ENCODE measurements at regions not wholly inside any gene's neighbourhood (a gene's known extent, or its start where the extent isn't known, plus 50 kb on each side); places are given as distances from the start of the nearest gene placed in this dataset.
A peak's percentile ranks its signal among the peaks of the same experiment; 100 is the strongest.

DNA sequence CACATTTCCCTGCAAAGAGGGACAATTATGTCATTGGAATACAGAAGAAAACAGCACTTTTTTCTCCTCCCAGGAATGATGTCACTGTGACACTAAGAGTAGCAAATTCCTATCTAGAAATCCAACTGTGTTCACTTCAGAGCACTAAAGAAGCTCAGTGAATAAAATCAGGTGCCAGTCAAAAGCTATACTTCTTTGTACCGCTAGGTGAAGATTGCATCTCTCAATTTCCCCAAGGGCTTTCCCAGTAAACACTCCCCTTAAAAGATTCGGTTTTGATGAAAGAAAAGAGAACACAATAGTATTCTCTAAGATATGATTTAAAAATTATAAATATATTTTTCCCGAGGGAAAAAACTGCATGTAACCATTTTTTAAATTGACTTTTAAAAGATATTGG lies 104.7 kb upstream of the MID1 start:
- Histone ChIP-seq H3K4me2 (ENCODE audit: low read depth, low read length) (no peak overlapping the region), H3K9me2 (replicated peaks; ENCODE audit: insufficient read depth, low read length) (no peaks in the 10 kb centered on the region), H3F3A (ENCODE audit: insufficient read depth, low read length) (no peaks in the 10 kb centered on the region), H3K79me2 (ENCODE audit: low read length) (no peaks in the 10 kb centered on the region), H3K9me3 (replicated peaks; ENCODE audit: insufficient read depth, low read length) (no peaks in the 10 kb centered on the region), H4K20me1 (ENCODE audit: insufficient read depth, low read length) (no peaks in the 10 kb centered on the region), H3K9ac (ENCODE audit: low read length) (no peak overlapping the region), H3K27me3 (replicated peaks; ENCODE audit: insufficient read depth, low read length) (no peaks in the 10 kb centered on the region), H3K4me3 (ENCODE audit: low read length) (no peak overlapping the region), H3K27ac (ENCODE audit: low read length) (no peak overlapping the region), H2AFZ (ENCODE audit: low read length) (no peak overlapping the region), H3K36me3 (replicated peaks; ENCODE audit: insufficient read depth, low read length) (no peaks in the 10 kb centered on the region), H3K4me1 (ENCODE audit: low read length) (0 out of 2 replicates have a peak, but pooled peaks cover 3% of the 10 kb centered on the region)
- DNase-seq = no peak
- TF ChIP-seq, protein P1, sequence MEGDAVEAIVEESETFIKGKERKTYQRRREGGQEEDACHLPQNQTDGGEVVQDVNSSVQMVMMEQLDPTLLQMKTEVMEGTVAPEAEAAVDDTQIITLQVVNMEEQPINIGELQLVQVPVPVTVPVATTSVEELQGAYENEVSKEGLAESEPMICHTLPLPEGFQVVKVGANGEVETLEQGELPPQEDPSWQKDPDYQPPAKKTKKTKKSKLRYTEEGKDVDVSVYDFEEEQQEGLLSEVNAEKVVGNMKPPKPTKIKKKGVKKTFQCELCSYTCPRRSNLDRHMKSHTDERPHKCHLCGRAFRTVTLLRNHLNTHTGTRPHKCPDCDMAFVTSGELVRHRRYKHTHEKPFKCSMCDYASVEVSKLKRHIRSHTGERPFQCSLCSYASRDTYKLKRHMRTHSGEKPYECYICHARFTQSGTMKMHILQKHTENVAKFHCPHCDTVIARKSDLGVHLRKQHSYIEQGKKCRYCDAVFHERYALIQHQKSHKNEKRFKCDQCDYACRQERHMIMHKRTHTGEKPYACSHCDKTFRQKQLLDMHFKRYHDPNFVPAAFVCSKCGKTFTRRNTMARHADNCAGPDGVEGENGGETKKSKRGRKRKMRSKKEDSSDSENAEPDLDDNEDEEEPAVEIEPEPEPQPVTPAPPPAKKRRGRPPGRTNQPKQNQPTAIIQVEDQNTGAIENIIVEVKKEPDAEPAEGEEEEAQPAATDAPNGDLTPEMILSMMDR (IDR thresholded peaks at IDR 0.05; ENCODE audit: low read length) = no peak
- TF ChIP-seq EZH2phosphoT487 (IDR thresholded peaks at IDR 0.05; ENCODE audit: low read length) (no peak), EZH2 (optimal IDR thresholded peaks at IDR 0.05; ENCODE audit: low read depth, low read length) (no peak)

DNA sequence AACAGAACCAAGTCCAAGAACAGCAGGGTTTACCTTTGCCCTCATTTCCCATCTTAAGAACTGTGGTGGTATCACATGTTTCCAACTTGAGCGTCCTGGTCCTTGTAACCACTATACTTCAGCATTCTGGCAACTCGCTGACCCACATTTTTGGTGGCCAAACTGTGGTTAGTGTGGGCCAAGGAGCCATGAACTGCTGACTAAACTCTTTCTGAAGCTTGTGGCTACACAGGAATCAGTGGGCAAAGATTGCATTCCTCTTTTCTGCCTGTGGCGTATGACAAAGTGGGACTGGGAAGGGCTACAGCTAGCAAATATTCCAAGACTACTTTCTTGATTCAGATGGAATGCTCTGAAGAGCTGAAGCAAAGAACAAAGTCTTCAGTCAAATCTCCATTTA lies 106.3 kb upstream of the MID1 start:
- Histone ChIP-seq H3K9me3 (replicated peaks; ENCODE audit: insufficient read depth, low read length) (no peaks in the 10 kb centered on the region), H3K36me3 (replicated peaks; ENCODE audit: insufficient read depth, low read length) (no peaks in the 10 kb centered on the region), H3K27ac (ENCODE audit: low read length) (no peak overlapping the region), H3K27me3 (replicated peaks; ENCODE audit: insufficient read depth, low read length) (no peaks in the 10 kb centered on the region), H4K20me1 (ENCODE audit: insufficient read depth, low read length) (no peaks in the 10 kb centered on the region), H3K4me2 (ENCODE audit: low read depth, low read length) (no peak overlapping the region), H2AFZ (ENCODE audit: low read length) (no peak overlapping the region), H3K9me2 (replicated peaks; ENCODE audit: insufficient read depth, low read length) (no peaks in the 10 kb centered on the region), H3K4me1 (ENCODE audit: low read length) (0 out of 2 replicates have a peak, but pooled peaks cover 3% of the 10 kb centered on the region), H3K79me2 (ENCODE audit: low read length) (no peaks in the 10 kb centered on the region), H3F3A (ENCODE audit: insufficient read depth, low read length) (no peaks in the 10 kb centered on the region), H3K9ac (ENCODE audit: low read length) (no peak overlapping the region), H3K4me3 (ENCODE audit: low read length) (no peak overlapping the region)
- DNase-seq = peak; percentile 38
- TF ChIP-seq EZH2phosphoT487 (IDR thresholded peaks at IDR 0.05; ENCODE audit: low read length) = no peak
- TF ChIP-seq EZH2 (optimal IDR thresholded peaks at IDR 0.05; ENCODE audit: low read depth, low read length) = no peak
- TF ChIP-seq, protein P1 (IDR thresholded peaks at IDR 0.05; ENCODE audit: low read length) = no peak

DNA sequence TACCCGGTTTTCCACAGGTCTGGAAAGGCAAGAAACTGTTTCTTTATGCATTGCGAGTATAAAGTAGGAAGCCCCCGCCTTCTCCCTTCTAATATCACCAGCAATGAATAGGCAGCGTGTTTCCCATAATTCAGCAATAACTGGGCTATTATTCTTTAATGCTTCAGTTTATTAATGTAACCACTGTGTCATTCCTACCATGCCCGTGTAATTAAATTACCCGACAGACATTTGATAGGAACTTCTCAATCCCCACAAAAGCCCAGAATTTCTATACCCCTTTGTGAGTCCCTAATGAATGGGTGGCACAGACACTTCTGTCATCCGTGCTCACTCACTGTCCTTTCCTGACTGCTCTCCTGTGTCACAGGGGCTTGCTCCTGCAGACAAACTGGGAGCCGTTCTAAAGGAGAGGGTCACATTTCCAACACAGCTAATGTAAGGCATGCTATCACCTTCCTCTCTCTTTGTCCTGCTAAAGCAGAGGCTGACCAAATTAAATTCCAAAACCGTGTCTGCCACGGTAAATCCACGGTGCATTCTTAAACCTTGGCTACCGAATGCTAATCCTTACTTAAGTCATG lies 108.5 kb upstream of the MID1 start:
- no peak overlapping the region for H3K4me2 ChIP-seq (ENCODE audit: low read depth, low read length)
- no peaks in the 10 kb centered on the region for H3K36me3 ChIP-seq (replicated peaks; ENCODE audit: insufficient read depth, low read length)
- TF ChIP-seq EZH2 (optimal IDR thresholded peaks at IDR 0.05; ENCODE audit: low read depth, low read length) = no peak
- TF ChIP-seq, protein P1 (IDR thresholded peaks at IDR 0.05; ENCODE audit: low read length) = no peak
- no peak for TF ChIP-seq EZH2phosphoT487 (IDR thresholded peaks at IDR 0.05; ENCODE audit: low read length)
- H3K27ac ChIP-seq (ENCODE audit: low read length) = no peak overlapping the region
- H3K9me3 ChIP-seq (replicated peaks; ENCODE audit: insufficient read depth, low read length) = no peaks in the 10 kb centered on the region
- no peaks in the 10 kb centered on the region for H3F3A ChIP-seq (ENCODE audit: insufficient read depth, low read length)
- H3K9me2 ChIP-seq (replicated peaks; ENCODE audit: insufficient read depth, low read length) = no peaks in the 10 kb centered on the region
- H3K4me3 ChIP-seq (ENCODE audit: low read length) = no peak overlapping the region
- no peak overlapping the region for H3K9ac ChIP-seq (ENCODE audit: low read length)
- no peaks in the 10 kb centered on the region for H4K20me1 ChIP-seq (ENCODE audit: insufficient read depth, low read length)
- 0 out of 2 replicates have a peak, but pooled peaks cover 3% of the 10 kb centered on the region for H3K4me1 ChIP-seq (ENCODE audit: low read length)
- no peak for DNase-seq
- no peaks in the 10 kb centered on the region for H3K27me3 ChIP-seq (replicated peaks; ENCODE audit: insufficient read depth, low read length)
- H3K79me2 ChIP-seq (ENCODE audit: low read length) = no peaks in the 10 kb centered on the region
- H2AFZ ChIP-seq (ENCODE audit: low read length) = no peak overlapping the region
